ACC112 (cell line): ENCODE measurements at regions not wholly inside any gene's neighbourhood (a gene's known extent, or its start where the extent isn't known, plus 50 kb on each side); places are given as distances from the start of the nearest gene placed in this dataset.

Source experiments
- H2AFZ ChIP-seq: fragments of 200-600 bp; sonication (generic); one replicate; pipeline ENCODE4 v1.6.0; 2017; ENCODE audit warnings: antibody characterized with exemption, low read length; ENCODE audit not compliant: unreplicated experiment
- H3K27ac ChIP-seq: fragments of 200-600 bp; sonication (generic); 2 replicates; pipeline ENCODE4 v1.5.1; 2014; ENCODE audit warnings: low read depth, mild to moderate bottlenecking, antibody characterized with exemption, low read length, moderate library complexity
- H3K27me3 ChIP-seq: fragments of 200-600 bp; sonication (generic); 2 replicates; pipeline ENCODE4 v1.6.1; 2014; ENCODE audit warnings: mild to moderate bottlenecking, antibody characterized with exemption, low read length, moderate library complexity, mixed read lengths; ENCODE audit not compliant: insufficient read depth
- H3K36me3 ChIP-seq: fragments of 200-600 bp; sonication (generic); 2 replicates; pipeline ENCODE4 v1.6.1; 2016; ENCODE audit warnings: mild to moderate bottlenecking, antibody characterized with exemption, low read length, moderate library complexity, mixed read lengths; ENCODE audit not compliant: insufficient read depth
- H3K4me1 ChIP-seq: fragments of 200-600 bp; sonication (generic); one replicate; pipeline ENCODE4 v1.6.1; 2016; ENCODE audit warnings: low read length, mixed read lengths; ENCODE audit not compliant: insufficient read depth, unreplicated experiment, control insufficient read depth
- H3K4me3 ChIP-seq: fragments of 200-600 bp; sonication (generic); 2 replicates; pipeline ENCODE4 v1.5.1; 2014; ENCODE audit warnings: mild to moderate bottlenecking, low read depth, low read length
- H3K79me2 ChIP-seq: fragments of 200-600 bp; sonication (generic); one replicate; pipeline ENCODE4 v1.6.0; 2016; ENCODE audit warnings: low read length; ENCODE audit not compliant: control insufficient read depth, unreplicated experiment, insufficient read depth

DNA sequence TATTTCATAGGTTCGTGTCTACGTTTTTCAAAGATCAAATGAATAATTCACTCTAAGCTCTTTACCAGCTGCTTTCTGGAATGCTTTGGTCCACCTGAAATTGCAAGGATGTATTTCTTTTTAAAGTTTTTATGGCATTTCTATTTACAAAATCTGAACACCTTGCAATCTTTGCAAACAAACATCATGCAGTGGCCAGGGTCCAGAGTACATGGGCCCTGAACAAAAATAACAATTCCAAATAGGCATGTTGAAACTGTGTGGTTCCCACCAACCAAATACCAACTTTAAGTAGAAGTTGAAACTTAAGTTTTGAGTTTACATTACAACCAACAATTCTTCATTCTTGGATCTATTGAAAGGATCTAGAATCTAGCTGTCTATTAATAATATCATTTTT is 180.1 kb upstream of the FTMT start:
- Histone ChIP-seq H3K4me3 (no peak overlapping the region), H3K4me1 (no peaks in the 10 kb centered on the region), H2AFZ (no peak overlapping the region), H3K27ac (no peak overlapping the region), H3K27me3 (no peaks in the 10 kb centered on the region), H3K36me3 (no peaks in the 10 kb centered on the region), H3K79me2 (no peaks in the 10 kb centered on the region)

- no peaks in the 10 kb centered on the region for H3K79me2 ChIP-seq
- H3K4me3 ChIP-seq: no peak overlapping the region
- H3K27me3 ChIP-seq: no peaks in the 10 kb centered on the region
- H3K36me3 ChIP-seq: no peaks in the 10 kb centered on the region
- H3K4me1 ChIP-seq: no peaks in the 10 kb centered on the region
- no peak overlapping the region for H3K27ac ChIP-seq
- H2AFZ ChIP-seq: no peak overlapping the region
Measured at GRCh38 chr5:121675924-121676323, 175.8 kb upstream of the FTMT start.

DNA sequence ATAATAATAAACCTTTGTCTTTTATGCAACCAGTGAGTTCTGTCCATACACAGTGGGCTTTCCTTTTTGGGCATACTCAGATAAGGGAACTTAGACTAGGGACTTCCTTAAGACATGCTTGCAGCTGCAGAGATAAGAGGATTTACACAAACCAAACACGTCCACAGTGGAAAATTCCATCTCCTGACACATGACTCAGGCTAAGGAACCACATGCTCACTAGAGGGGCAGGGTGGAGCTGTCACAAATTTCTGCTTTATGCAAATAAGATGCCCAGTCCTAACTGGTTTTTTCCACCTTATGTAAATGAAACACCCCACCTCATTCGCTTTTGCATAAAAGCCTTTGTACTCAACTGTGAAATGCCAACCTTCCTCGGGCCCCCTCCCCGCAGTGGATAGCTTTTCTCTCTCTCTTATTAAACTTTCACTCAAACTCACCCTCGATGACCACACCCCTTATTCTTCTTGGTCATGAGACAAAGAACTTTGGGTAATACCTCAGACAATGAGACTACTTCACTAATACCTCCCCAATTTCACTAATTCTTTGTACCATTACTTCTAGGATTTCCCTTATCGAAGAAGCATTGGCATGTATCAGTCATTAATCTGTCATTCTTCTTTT is 170.3 kb upstream of the FTMT start:
- no peaks in the 10 kb centered on the region for H3K4me1 ChIP-seq
- no peaks in the 10 kb centered on the region for H3K27me3 ChIP-seq
- H3K79me2 ChIP-seq: no peaks in the 10 kb centered on the region
- H2AFZ ChIP-seq: no peak overlapping the region
- H3K36me3 ChIP-seq: no peaks in the 10 kb centered on the region
- no peak overlapping the region for H3K27ac ChIP-seq
- no peak overlapping the region for H3K4me3 ChIP-seq

DNA sequence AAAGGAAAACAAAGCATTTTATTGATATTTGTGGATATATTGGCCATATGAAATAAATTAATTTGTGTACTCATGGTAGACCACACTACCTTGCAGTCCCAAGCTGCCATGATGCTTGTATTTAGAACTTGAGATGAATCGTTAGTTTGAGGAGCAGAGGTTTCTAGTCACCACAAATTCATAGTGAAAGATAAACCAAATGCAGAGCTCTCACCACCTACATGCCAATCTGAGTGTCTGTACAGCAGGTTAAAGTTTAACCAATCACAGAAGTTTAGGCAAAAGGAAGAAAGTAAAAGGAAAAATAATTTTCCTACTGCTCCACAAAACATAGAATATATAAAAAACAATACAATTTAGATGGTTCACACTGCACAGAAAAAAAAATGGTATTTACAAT is 163.6 kb upstream of the FTMT start:
- H2AFZ ChIP-seq: no peak overlapping the region
- H3K27ac ChIP-seq: no peak overlapping the region
- H3K4me1 ChIP-seq: no peaks in the 10 kb centered on the region
- no peaks in the 10 kb centered on the region for H3K79me2 ChIP-seq
- no peaks in the 10 kb centered on the region for H3K36me3 ChIP-seq
- no peak overlapping the region for H3K4me3 ChIP-seq
- H3K27me3 ChIP-seq: no peaks in the 10 kb centered on the region

- no peak overlapping the region for H3K27ac ChIP-seq
- no peaks in the 10 kb centered on the region for H3K27me3 ChIP-seq
- no peaks in the 10 kb centered on the region for H3K4me1 ChIP-seq
- no peak overlapping the region for H2AFZ ChIP-seq
- no peak overlapping the region for H3K4me3 ChIP-seq
- H3K36me3 ChIP-seq: no peaks in the 10 kb centered on the region
- H3K79me2 ChIP-seq: no peaks in the 10 kb centered on the region
Measured at GRCh38 chr5:121688781-121689180, 162.9 kb upstream of the FTMT start.

DNA sequence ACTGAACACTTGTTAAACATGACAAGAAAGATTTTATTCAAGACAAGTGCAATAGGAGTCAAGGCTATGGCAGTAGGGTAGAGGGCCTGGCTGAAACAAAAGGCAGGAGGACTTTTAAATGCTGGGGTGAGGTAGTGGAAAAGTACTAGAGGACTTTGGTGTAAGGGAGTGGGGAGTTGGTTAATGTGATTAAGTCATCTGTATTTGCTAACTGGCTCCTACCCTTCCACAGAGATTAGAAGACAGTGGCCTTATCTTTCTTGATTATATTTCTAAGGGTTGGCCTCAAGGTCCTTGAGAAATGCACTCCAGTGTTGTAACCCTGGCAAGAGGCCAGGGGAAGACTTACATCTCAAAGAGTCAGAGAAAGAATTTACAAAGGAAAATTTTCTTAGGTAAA is 160.2 kb upstream of the FTMT start:
- Histone ChIP-seq H3K36me3 (no peaks in the 10 kb centered on the region), H3K27me3 (no peaks in the 10 kb centered on the region), H2AFZ (no peak overlapping the region), H3K79me2 (no peaks in the 10 kb centered on the region), H3K4me3 (no peak overlapping the region), H3K4me1 (peaks cover 3% of the 10 kb centered on the region), H3K27ac (no peak overlapping the region)

DNA sequence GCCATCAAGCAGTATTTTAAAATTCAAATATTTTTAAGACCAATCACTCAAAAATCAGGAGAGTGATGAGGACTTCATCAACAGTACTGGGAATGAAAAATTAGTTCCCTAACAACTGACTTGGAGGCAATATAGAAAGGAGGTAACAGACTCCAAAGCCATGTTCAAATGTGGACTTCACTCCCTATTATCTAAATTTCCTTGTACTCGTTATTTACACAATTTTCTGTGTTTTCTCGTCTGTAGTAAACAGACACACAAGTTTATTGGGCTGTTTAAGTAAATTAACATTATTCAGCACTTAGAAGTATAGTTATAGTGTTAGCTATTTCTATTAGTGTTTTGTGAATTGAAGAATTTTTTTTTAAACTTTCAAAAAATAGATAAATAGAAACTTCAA is 159.5 kb upstream of the FTMT start:
- Histone ChIP-seq H3K79me2 (no peaks in the 10 kb centered on the region), H3K4me1 (peaks cover 3% of the 10 kb centered on the region), H3K27me3 (no peaks in the 10 kb centered on the region), H3K36me3 (no peaks in the 10 kb centered on the region), H3K4me3 (no peak overlapping the region), H3K27ac (no peak overlapping the region), H2AFZ (no peak overlapping the region)

DNA sequence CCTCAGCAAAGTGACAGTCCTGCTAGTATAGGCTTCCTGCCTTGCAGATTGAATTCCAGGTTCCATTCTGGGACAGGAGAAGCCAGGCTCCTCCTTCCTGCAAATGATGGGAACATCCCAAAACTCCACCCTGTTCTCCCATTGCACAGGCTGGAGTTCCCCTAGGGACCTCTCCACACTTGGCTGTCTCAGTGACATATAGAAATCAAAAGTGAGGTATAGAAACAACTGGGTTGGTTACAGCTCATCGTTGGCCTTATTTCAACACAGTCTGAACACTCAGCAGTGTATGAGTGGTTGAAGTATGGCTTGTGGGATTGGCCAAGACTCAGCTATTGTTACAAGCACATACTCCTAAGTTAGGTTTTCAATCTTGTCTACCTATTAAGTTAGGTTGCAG is 157.8 kb upstream of the FTMT start:
- no peak overlapping the region for H3K27ac ChIP-seq
- H3K36me3 ChIP-seq: no peaks in the 10 kb centered on the region
- peaks cover 3% of the 10 kb centered on the region for H3K4me1 ChIP-seq
- H3K27me3 ChIP-seq: no peaks in the 10 kb centered on the region
- H3K79me2 ChIP-seq: no peaks in the 10 kb centered on the region
- no peak overlapping the region for H3K4me3 ChIP-seq
- peak overlapping the region; percentile 60 for H2AFZ ChIP-seq

DNA sequence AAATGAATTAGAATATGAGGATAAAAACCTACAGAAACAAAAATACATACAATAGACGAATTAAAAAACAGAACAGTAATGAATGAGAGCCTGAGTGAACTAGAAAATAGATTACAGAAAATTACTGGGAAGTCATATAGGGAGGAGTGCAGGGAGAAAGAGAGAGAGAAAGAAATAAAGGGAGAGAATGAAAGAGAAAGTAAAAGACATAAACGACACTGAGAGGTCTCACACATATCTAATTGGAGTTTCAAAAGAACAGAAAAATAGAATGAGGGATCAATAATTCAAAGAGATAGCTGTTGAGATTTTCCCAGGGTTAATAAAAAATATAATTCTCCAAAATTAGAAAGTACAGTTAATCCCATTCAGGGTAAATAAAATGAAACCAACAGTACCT is 156.4 kb upstream of the FTMT start:
- Histone ChIP-seq H3K27ac (peak overlapping the region; percentile 25; the same call in 1 of the 2 replicates), H3K4me3 (peak overlapping the region; percentile 65), H3K36me3 (no peaks in the 10 kb centered on the region), H3K79me2 (no peaks in the 10 kb centered on the region), H3K4me1 (peaks cover 3% of the 10 kb centered on the region), H3K27me3 (no peaks in the 10 kb centered on the region), H2AFZ (peak overlapping the region; percentile 87)

- H3K4me3 ChIP-seq: no peak overlapping the region
- H3K79me2 ChIP-seq: no peaks in the 10 kb centered on the region
- no peak overlapping the region for H3K27ac ChIP-seq
- H3K4me1 ChIP-seq: peaks cover 3% of the 10 kb centered on the region
- H3K36me3 ChIP-seq: no peaks in the 10 kb centered on the region
- H3K27me3 ChIP-seq: no peaks in the 10 kb centered on the region
- H2AFZ ChIP-seq: no peak overlapping the region
Measured at GRCh38 chr5:121698690-121699089, 153.0 kb upstream of the FTMT start.

DNA sequence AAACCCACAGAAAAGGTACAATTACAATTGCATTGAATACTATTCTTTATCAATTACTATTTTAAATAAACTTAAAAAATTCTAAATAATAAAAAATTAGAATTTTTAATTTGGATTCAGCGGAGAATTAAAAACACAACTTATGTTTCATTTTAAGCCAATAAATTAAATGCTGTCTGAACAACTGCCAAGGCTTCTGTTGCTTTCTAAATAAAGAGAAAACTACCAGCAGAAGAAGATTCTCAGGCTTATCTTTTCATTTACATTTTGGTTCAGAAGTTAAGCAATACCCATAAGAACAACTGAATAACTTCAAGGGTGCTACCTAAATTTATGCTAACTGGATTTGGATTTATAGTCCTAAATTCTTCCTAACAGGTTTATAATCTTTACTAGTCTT is 150.0 kb upstream of the FTMT start:
- Histone ChIP-seq H3K79me2 (no peaks in the 10 kb centered on the region), H3K36me3 (no peaks in the 10 kb centered on the region), H3K4me1 (peaks cover 3% of the 10 kb centered on the region), H3K27me3 (no peaks in the 10 kb centered on the region), H2AFZ (no peak overlapping the region), H3K4me3 (no peak overlapping the region), H3K27ac (no peak overlapping the region)
